ENCODE measurements at regions not wholly inside any gene's neighbourhood (a gene's known extent, or its start where the extent isn't known, plus 50 kb on each side); places are given as distances from the start of the nearest gene placed in this dataset.

DNA sequence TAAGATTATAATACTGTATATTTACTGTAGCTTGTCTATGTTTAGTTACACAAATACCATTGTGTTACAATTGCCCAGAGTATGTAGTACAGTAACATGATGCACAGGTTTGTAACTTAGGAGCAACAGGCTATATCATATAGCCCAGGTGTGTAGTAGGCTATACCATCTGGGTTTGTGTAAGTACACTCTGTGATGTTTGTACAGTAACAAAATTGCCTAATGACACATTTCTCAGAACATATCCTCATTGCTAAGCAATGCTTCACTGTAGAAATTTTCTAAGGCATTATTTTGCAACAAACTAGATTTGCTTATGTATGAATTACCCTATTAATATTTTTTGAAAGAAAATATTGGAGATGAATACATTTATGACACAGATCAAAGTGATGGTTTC lies 1390.9 kb downstream of the C4orf33 start:
- no peak for DNase-seq (ENCODE audit: low spot score)

DNA sequence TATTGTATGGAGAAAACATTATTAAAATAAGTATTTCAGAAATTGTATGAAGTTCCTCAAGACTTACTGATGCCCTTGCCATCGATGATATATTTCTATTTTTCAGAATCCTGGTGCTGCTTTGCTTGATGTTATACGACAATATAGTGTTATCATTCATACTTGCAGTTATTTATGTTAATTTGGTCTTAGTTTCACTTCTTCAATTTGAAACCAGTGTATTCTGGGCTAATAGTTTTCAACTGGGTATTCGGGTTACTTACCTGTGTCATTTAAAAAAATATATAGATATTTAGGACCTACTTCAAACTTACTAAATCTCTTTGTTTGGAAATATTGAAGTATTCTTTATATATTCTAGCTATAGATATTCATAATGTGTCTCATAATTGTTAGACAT lies 1414.7 kb downstream of the C4orf33 start:
- DNase-seq (ENCODE audit: low spot score), result no peak

DNA sequence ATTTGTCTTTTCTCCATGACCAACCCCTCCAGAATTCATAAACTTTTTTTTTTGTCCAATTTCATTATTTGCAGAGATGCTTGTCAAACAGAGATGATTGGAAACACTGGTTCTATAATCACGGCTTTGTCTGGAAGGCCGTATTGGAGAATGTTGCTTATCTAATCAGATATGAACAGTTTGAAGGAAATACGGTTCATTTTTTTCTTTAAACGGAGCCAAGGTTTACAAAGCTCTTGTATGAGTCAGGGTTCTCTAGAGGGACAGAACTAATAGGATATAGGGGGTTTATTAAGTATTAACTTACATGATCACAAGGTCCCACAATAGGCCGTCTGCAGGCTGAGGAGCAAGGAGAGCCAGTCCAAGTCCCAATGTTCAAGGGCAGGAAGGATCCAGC lies 1415.8 kb downstream of the C4orf33 start:
- DNase-seq (ENCODE audit: low spot score), result no peak

DNA sequence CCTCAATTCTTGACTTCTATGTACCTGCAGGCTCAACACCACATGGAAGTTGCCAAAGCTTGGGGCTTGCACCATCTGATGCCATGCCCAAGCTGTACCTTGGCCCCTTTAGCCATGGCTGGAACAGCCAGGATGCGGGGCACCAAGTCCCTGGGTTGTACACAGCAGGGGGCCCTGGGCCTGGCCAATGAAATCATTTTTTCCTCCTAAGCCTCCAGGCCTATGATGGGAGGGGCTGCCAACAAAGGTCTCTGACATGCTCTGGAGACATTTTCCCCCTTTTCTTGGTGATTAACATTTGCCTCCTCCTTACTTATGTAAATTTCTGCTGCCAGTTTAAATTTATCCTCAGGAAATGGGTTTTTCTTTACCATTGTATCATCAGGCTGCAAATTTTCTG lies 1428.1 kb downstream of the C4orf33 start:
- DNase-seq (ENCODE audit: low spot score), result no peak

DNA sequence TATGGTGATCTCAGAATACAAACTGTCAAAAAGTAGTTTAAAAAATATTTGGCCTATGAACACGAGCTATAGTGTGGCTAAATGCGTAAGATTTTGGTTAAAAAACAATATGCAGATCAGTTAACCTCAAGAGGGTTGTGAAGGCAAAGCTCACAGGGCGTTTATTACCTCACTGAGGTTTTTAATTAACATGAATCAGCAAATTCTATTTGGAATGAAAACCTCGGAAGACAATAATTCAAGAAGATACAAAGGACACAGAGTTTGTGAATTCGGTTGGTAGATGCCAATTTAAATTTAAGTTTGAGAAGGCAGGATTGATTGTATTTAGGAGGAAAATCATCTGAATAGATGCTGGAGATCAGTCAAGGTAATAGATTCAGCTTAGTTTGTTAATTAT lies 1434.6 kb downstream of the C4orf33 start:
- no peak for DNase-seq (ENCODE audit: low spot score)

DNA sequence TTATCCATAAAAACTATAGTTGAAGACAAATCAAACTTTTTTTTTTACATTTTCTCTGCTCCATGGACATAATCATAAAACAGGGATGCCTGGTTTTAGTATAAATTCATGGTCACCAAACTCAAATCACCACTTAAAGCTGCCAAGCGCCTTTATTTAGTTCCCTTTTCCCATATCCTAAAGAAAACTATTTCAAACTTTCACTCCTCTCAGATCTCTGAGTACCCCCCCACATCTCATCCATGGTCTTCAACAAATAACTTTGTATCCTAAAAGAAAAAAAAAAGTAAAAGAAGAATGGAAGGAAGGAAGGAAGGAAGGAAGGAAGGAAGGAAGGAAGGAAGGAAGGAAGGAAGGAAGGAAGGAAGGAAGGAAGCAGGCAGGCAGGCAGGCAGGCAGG lies 1438.7 kb downstream of the C4orf33 start:
- no peak for DNase-seq (ENCODE audit: low spot score)

DNA sequence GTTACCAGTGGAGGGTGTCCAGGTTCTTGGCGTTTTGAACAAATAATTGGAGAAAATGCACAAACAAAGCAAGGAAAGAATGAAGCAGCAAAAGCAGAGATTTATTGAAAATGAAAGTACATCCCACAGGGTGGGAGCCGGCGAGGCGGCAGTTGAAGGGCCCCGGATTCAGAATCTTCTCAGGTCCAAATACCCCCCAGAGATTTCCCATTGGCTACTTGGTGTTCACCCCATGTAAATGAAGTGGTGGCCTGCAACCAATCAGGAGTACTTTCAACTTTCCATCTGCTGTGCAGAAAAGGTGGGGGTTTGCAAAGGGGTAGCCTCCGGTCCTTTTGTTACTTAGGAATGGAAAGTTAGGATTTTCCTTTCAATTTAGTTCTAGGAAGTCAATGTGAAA lies 1447.0 kb downstream of the C4orf33 start:
- DNase-seq (ENCODE audit: low spot score), result no peak

DNA sequence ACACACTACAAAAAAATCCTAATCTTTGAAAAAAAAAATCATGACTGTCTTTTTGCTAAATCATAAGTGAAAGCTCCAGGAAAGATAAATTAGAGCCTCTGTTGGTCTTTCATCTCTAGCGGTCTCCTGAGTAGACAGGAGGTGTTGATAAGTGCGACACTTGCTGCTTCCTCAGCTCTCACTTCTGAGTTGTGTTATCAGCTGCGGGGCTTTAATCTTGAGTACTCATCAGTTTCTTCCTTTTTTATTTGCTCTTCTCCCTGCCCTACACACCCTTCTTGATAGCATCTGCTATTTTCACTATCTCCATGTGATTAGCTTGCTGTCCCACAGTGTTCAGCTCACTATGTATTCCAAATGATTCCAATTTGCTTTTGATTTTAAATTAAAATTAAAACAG lies 1449.2 kb downstream of the C4orf33 start:
- DNase-seq (ENCODE audit: low spot score), result no peak

DNA sequence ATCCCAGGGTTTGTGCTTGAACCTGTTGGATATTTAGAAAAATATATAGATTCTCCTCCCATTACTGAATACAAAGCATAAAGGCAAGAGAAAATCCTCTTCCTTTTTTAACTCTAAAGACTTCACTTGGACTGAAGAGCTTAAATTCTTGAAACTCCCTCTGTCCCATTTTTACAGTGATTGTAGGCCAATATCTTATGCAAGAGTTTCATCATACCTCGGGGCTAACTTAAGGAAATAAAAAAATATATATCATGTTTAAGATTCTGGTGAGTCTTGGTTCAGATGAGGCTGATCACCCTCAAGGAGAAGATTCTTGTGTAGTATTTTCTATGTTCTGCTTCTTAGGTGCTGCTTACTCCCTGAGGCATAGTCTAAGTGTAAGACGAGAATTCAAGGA lies 1449.6 kb downstream of the C4orf33 start:
- no peak for DNase-seq (ENCODE audit: low spot score)

DNA sequence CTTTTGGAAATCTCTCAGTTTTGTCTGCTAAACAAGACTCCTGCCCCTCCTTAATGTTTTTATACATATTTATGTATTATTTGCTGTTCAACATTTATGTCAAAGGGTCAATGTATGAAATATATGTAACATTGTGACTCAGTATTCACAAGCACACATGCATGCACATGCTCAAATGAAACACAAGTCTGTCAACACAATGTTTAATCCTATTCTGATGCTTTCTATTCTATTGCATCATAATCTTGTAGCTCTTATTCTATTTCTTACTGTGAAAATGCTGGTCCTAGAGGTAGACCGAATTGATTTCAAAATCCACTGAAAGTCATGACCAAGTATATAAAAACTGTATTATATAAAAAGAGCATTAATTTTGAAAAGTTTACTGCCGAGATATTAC lies 1463.3 kb downstream of the C4orf33 start:
- no peak for DNase-seq (ENCODE audit: low spot score)

DNA sequence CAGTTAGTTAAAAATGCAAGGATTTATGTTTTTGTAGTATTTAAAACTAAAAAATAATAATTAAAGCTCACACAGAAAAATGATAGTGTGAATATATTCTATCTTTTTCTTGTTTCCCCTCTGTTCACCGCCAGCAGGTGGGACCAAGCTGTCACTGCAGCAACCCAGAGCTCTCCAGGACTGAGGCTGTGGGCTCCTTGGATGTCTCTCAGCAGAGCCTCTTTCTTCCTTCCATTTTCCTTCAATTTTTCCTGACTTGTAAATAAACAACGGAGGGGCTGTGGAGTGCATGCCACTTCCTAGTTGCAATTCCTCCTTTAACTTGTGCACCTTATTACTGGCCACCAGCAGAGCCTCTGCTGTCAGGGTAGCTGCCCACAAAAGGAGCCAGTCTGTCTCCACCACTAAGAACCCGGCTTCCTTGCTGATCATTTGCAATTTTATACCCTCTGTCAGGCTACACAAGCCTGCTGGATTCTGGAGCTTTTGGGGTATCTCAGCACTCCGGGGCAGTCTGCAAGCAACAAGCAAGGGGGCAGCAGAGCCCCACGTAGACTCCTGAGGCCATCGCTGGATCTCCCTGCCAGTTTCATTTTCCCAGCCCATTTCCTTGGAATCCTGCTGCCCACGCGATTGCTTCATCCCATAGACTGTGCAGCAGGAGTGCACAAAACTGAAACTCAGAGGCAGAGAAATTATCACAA lies 1467.4 kb downstream of the C4orf33 start:
- peak; percentile 46 for DNase-seq (ENCODE audit: low spot score)

DNA sequence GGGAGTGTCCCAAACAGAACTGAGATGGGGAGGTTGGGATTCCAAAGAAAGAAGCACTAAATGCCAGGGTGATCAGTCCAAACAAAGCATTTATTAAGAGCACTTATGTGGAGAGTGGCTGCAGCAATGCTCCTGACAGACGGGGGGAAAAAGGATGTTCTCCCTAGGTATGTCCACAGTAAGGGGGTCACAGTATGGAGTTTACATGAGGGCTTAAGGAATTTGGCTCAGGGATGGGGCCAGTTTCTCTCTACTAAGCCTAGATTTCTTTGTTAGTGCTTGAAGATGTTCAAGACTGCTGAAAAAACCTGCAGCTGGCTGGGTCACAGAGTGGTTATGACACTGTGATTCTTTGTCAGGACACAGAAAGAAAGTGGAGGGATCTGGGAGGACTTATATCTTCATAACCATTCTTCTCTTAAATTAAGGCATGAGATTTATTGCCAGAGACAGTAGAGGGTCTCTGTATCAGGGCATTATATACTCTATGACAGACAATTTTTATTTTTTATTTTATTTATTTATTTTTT lies 1468.0 kb downstream of the C4orf33 start:
- no peak for DNase-seq (ENCODE audit: low spot score)

DNA sequence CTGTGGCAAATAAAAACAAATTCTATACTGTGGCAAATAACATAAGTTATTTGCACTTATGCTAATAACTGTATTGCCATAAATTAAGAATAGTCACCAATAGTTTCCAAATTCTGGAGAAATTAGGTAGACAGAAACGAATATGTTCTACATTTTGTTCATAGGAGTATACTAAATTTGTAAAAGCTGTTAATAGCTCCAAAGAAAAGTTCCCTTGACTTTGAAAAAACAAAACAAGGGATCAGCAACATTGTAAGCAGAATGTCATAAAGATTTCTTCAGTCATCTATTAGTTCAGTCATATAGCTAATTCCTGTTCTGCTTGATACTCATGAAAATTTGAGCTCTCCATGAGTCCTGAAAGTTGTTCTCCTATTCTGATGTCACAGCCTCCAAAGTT lies 1472.8 kb downstream of the C4orf33 start:
- no peak for DNase-seq (ENCODE audit: low spot score)

DNA sequence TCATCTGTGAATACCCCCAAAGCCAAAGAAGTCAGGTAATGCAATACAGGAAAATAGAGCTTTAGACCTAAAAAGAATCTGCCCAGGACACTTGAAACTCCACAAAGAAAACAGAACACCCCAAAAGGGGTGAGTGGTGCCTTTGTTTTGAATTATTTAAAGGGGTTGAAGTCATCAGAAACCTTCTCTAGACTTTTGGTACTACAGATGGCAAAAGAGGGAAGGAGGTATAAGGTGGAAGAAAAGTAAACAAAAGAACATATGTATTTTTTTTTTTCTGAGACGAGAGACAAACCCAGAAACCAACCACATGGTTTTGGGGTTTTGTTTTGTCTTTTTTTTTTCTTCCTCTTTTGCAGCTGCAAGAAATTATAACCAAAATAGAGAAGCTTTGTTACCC lies 1477.8 kb downstream of the C4orf33 start:
- DNase-seq (ENCODE audit: low spot score), result no peak

DNA sequence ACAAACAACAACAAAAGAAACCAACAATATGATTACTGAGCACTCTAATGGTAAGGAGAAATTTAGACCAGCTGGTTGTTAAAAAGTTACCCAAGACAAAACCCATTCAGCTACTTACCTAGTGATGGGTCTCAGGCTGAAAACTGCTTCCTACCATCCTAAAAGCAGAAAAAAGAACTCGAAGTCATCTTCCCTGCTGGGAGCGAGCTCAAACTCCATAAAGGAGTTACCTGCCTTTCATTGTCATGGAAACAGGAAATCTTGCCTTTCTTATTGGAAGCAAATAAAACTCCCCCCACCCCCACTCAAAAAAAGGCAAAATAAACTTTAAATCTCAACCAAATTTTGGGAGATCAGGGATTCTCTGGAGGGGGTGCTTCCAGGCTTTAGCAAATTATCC lies 1478.3 kb downstream of the C4orf33 start:
- DNase-seq (ENCODE audit: low spot score), result no peak

DNA sequence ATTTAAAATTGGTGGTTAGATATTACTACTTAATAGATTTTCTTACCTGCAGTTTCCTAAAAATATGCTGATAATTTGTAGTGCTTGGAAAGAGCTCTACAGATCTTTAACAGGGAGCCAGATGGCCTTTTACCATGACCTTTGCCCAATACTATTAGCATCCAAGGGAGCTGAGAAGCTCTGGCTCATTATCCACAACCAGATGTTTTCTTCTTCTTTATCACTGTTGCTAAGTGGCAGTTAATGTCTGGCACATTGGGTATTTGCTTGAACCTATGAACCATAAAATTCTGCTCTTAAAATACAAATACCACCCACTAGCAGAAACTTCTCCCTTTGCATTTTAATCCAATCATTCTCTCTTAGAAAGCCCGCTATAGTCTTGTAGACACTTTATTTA lies 1480.3 kb downstream of the C4orf33 start:
- no peak for DNase-seq (ENCODE audit: low spot score)

DNA sequence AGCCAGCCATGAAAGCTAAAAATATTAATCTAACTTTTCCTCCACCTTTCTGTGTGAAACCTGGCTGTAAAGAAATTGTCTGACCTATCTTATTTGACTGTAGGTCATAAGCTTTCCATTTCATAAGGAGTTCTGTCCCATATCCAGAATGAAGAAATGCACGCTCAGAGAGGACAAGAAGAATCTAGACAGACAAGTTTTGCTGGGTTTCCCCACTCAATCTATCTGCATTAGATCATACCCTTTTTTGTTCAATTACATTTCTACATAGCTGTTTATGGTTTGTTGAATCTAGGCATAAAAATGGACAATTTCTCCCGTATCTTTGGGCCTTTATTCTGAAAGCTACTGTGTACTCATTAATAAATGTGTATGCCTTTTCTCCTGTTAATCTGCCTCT lies 1495.1 kb downstream of the C4orf33 start:
- no peak for DNase-seq (ENCODE audit: low spot score)

DNA sequence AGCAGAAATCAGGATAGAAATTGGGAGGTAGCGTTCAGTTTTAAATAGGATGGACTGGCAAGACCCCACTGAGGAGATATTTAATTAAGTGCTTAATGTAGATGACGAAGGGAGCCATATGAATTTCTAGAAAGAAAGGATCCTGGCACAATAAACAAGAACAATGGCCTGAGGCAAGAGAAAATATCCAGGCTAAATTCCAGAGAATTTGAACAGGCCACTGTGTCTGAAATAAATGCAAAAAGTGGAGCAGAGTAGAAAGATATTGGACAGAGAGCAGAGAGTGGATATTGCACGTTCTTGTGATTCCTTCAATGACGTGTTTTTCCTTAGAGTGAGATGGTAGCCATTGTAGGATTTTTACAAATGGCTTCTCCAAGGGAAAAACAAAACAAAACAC lies 1504.8 kb downstream of the C4orf33 start:
- DNase-seq (ENCODE audit: low spot score), result no peak

DNA sequence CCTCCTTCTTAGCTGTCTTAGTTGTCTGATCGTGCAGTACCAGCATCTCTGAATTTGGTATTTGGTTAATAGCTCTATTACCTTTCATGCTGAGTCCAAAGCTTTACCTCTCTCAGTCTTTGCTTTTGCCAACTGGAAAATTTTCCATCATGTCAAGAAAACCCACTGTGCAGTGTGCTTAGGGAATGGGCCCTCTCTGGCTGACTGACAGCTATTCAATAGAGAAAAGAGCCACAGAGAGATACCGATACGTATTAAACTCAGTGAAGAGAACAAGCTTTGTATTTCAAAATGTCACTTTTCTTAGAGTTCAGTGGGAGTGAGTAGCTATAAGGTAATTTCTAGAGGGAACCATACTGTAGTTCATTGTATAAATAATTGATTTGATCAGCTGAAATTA lies 1507.1 kb downstream of the C4orf33 start:
- no peak for DNase-seq (ENCODE audit: low spot score)

DNA sequence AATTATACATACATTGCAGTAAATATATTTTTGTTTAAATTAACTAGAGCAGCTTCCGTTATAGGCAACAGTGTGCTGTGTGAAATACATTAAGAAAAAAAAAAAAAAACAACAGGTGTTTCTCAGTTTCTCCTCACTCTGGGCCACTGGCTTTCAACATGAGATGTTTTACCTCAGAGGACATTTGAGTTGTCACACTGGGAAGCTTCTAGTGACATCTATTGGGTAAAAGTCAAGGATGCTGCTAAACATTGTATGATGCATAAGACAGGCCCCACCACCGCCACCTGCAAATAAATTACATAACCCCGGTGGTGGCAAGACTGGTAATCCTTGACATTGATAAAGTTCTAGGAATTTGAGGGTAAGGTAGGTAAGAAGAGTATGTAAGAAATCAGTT lies 1512.2 kb downstream of the C4orf33 start:
- DNase-seq (ENCODE audit: low spot score), result no peak

DNA sequence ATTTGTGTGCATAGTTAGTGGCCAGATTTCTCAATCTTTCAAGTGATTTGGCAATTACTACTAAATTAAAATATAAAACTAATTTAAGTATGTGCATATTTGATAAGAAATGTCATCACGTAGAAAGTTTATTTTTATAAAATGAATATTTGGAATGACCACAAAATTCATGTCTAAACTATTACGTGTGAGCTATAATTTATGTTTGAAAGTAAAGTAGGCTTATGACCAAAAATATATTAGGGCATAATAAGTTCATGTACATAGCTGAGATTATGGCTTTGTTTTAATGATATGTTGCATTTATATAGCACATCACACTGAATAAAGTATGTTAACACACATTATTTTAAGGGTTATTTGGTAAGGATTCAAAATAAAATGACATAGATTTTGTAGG lies 1532.6 kb downstream of the C4orf33 start:
- DNase-seq (ENCODE audit: low spot score), result no peak

DNA sequence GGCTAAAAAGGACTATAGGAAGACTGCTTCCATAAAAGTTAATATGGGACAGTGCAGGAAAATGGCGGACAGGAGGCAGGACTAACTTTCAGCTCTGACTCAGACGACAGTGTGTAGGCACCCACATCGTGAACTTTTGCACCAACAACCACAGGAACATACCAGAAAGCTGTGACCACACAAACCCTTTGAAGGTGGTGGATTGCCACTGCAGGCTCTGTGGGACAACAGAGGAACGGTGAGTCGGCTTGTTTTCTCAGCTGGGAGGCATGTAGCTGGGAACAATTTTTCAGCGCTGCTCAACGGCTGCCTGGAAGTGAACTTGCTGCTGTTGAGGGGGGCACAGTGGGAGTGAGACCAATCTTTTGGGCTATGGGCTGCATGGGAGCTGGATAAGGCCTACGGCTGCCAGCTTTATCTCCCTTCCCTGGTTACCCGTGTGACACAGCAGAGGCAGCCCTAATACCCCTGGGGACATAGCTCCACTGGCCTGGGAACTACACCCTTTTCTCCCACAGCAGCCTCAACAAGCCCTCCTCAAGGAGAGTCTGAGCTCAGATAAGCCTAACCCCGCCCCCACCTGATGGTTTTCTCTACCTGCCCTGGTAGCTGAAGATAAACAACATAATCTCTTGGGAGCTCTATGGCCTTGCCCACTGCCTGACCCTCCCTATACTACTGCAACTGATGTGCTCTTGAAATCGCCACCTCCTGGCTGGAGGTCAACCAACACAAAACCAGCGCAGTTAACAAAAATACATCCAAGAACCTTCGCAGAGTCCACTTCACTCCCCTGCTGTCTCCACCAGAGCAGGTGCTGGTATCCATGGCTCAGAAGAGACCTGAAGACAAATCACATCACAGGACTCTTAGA lies 1537.0 kb downstream of the C4orf33 start:
- no peak for DNase-seq (ENCODE audit: low spot score)

DNA sequence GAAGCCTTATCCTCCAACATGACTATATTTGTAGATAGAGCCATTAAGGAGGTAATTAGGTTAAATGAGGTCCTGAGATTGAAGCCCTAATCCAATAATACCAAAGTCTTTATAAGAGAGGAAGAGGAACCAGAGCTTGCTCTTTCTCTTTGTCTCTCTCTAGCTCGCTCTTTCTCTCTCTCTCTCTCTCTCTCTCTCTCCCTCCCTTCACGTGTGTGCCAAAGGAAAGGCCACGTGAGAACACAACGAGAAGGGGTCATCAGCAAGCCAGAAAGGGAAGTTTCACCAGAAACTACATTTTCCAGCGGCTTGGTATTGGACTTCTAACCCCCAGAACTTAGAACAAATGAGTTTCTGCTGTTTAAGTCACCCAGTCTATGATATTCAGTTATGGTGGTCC lies 1540.5 kb downstream of the C4orf33 start:
- DNase-seq (ENCODE audit: low spot score), result no peak

All from iPS-NIHi11 (cell line).